GM19397 (cell line): ENCODE measurements at regions not wholly inside any gene's neighbourhood (a gene's known extent, or its start where the extent isn't known, plus 50 kb on each side); places are given as distances from the start of the nearest gene placed in this dataset.

Source experiments
- ATAC-seq: cut with Tn5 transposase; IDR thresholded peaks from one replicate; pipeline ENCODE4 v1.9.1; 2021; ENCODE audit warnings: mild to moderate bottlenecking, moderate library complexity; ENCODE audit not compliant: unreplicated experiment

DNA sequence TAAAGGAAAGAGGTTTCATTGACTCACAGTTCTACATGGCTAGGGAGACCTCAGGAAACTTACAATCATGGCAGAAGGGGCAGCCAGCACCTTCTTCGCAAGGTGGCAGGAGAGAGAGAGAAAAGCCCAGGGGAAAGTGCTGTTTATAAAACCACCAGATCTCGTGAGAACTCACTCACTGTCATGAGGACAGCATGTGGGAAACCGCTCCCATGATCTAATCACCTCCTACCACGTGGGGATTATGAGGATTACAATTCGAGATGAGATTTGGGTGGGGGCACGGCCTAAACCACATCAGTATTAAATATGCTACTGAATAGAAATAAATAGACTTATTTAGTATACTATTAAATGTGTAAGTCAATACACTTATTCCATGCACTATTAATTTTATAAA lies 70.6 kb upstream of the TCF21 start:
- ATAC-seq: no peak

- ATAC-seq: no peak
These were observed 68.7 kb upstream of the TCF21 start for GRCh38 chr6:133820208-133820607.

DNA sequence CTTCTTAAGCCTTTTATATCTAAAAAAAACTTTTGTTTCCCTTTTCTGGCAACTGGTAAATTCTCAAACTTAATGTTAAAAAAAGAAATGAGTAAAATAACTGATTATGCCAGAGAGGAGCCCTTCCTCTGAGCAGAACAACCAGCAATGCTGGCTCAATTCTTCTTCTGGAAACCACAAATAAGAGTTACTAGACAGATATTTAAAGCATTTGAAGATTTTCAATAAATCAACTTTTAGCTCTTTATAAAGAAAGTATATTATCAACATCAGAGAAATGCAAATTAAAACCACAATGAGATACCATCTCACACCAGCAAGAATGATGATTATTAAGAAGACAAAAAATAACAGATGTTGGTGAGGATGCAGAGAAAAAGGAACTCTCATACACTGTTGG lies 61.1 kb upstream of the TCF21 start:
- no peak for ATAC-seq

DNA sequence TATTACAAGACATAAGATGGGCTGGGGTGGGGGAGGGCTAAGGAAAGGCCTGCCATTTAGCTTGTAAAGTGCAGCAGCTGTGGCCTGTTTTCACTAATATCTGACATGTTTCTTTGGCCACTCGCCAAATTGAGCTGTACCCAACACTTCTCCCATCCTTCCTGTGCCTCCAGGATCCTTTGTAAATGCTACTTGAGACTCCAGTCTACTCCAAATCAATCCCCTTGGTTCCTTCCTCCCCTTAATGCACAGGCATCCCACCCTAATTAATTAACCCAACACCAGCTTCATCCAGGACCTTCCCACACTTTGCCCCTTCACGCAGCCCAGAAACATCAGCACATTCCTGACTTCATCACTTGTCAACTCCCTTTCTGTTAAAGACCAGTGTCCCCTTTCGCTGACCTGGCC lies 55.0 kb upstream of the TCF21 start:
- ATAC-seq: no peak

GRCh38 chr6:133834472-133835170 lies 54.3 kb upstream of the TCF21 start:
- no peak for ATAC-seq

DNA sequence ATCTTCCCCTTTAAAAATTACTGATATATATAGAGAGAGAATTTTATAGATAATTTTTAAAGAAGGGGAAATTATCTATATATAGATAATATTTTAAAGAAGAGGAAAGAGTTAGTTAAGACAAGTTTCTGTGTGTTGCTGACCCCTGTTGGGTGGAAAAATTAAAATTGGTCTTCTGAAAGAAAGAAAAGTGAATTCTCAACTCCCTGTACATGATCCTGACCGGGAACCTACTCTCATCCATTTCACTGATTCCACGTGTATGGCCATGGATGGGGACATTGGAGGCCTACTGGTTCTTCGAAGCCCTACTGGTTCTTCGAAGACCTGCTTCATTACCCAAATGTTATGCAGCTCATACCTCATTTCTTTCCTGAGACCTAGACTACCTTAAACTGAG lies 53.0 kb upstream of the TCF21 start:
- no peak for ATAC-seq

DNA sequence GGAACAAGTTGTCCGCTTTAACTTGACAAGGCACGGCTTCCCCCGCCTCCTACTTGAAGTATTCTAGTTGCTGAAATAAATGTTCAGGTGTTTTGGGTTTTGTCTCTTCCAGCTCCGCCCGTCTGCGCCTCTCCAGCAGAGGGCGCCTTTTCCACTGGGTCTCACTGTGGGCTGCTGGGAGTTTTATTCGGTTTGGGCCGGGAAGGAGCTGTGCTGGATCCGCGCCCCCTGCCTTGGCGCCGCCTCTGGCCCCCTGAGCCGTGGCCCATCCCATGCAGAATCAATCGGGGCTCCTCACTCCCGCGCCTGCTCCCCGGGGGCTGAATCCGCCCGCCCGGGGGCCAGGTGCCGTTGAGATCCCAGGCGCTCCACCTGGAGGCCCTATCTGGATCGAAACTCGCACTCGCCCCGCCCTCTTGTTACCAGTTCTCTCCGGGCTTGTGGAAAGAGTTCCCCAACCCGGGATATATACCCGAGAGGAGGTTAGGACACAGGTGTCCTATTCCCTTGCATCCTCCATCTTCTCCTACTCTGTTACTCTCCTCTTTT lies 51.0 kb upstream of the TCF21 start:
- ATAC-seq: peak; percentile 85
